Spleen (tissue), 7 donors: ENCODE measurements at regions not wholly inside any gene's neighbourhood (a gene's known extent, or its start where the extent isn't known, plus 50 kb on each side); places are given as distances from the start of the nearest gene placed in this dataset.

Experiments used
- CTCF ChIP-seq, 11 experiments: fragments of 200-600 bp in 7 of 11; fragments of 450-650 bp in 4 of 11; sonication (generic) in 4 of 11; IDR thresholded peaks in 8 of 11; conservative IDR thresholded peaks in 3 of 11; 1 replicate in 7 of 11; 2 replicates in 4 of 11; pipeline versions ENCODE4 v1.4.0 to v1.8.0; 2016 to 2021; ENCODE audit warnings: antibody characterized with exemption in 11 of 11, inconsistent platforms in 4 of 11, mild to moderate bottlenecking in 1 of 11
- POLR2A ChIP-seq, 3 donors: fragments of 450-650 bp; IDR thresholded peaks; one replicate each; pipeline ENCODE4 v1.5.1; 2017; ENCODE audit warnings: antibody characterized with exemption in 3 of 3, mild to moderate bottlenecking in 1 of 3
- donor health status: DM: no; HTN: no; CAD: no; lungs with moderate emphysema.
- donor health status: DM: no; HTN: no; CAD: no.
- donor health status: DM: no; HTN: no; CAD: no.

GRCh38 chr9:135279385-135279784 is 191.9 kb downstream of the OLFM1 start:
- TF ChIP-seq CTCF (IDR thresholded peaks at IDR 0.05 in 8 of 11, conservative IDR thresholded peaks at IDR 0.05 in 3 of 11): no peak
- TF ChIP-seq POLR2A (IDR thresholded peaks at IDR 0.05): no peak
